ENCODE measurements at regions not wholly inside any gene's neighbourhood (a gene's known extent, or its start where the extent isn't known, plus 50 kb on each side); places are given as distances from the start of the nearest gene placed in this dataset.

DNA sequence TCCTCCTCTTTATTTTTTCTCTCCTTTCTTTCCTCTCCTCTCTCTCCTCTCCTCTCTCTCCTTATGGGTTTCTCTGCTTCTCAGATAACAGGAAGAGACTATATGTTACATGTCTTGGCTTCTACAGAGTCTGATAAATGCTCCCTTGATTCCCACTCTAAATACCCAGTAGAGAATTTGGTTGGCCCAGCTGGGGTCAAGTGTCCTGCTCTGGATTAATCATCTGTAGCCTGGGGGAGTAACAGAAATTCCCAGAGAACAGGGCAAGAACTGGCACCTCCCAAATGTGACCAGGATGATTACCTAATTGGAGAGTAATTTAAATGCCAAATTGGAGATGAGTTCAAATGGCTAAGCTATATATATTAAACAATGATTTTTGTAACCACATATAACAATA, 146.1 kb upstream of the LMO4 start:
- peaks cover 0 to 4% (median 0%) of the 10 kb centered on the region in 3 donors for H3K9me3 Mint-ChIP-seq
- H3K36me3 Mint-ChIP-seq: no peaks in the 10 kb centered on the region
- peaks cover 8% of the 10 kb centered on the region for H3K27me3 Mint-ChIP-seq
- H3K27ac Mint-ChIP-seq: no peak overlapping the region
- no peak overlapping the region for H3K4me3 Mint-ChIP-seq
- H3K4me1 Mint-ChIP-seq: no peaks in the 10 kb centered on the region

DNA sequence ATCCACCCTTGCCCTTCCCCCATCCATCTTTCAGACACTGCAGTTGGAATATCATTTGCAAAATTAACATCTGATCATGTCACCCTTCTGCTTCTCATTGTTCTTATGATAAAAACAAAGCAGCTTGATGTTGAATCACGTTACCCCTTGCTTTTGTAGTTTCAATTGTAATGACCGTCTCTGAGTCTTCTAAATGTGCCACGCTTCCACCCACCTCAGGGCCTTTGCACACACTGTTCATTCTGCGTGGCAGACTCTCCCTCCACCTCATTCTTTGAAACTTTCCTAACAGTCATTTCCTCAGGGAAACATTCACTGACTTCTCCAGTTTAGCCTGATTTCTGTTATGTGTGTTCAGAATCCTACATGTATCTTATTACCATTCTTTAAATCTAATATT, 143.6 kb upstream of the LMO4 start:
- Mint-ChIP-seq H3K36me3 (no peaks in the 10 kb centered on the region), H3K4me1 (no peaks in the 10 kb centered on the region), H3K4me3 (no peak overlapping the region), H3K27ac (no peak overlapping the region), H3K27me3 (peaks cover 10% of the 10 kb centered on the region), H3K9me3 (peaks cover 0 to 4% (median 0%) of the 10 kb centered on the region in 3 donors)

DNA sequence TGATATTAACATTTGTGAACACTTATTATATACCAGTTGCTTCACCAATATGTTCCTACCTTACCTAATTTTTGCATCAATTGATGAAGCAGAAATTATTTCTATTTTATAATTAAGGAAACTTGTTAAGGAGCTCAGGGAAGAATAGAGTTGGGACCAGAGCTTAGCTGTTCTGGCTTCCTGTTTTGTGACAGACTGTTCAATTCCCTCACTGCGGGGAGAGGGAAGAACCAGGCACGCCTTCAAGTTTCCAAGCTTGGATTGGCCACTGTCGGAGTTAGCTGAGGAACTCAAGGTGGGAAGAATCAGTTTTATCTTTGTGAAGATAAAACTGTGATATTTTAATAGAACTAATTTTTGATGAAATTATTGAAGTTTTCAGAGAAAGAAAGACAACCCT, 142.3 kb upstream of the LMO4 start:
- Mint-ChIP-seq H3K4me1 (no peaks in the 10 kb centered on the region), H3K4me3 (no peak overlapping the region), H3K9me3 (peaks cover 0 to 4% (median 0%) of the 10 kb centered on the region in 3 donors), H3K36me3 (no peaks in the 10 kb centered on the region), H3K27me3 (peaks cover 12% of the 10 kb centered on the region), H3K27ac (no peak overlapping the region)

DNA sequence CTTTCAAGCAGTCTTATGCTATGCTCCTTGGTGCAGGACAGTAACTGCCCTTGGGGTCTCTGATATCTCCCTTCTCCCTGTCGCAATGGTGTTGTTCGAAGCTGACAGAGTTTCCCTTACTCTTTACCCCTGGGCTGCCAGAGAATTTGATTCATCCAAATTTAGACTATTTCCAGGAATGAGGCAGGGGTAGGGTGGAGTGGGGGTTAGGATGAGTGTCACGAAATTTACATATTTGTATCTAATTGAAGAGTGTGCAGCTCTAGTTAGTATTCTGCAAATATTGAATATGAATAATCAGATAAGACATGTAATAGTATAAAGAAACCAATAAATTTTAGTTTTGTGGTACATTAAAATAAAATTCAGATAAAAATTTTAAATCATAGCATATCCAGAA, 140.0 kb upstream of the LMO4 start:
- H3K36me3 Mint-ChIP-seq: peaks cover 4% of the 10 kb centered on the region
- no peaks in the 10 kb centered on the region for H3K4me1 Mint-ChIP-seq
- H3K27ac Mint-ChIP-seq: no peak overlapping the region
- H3K27me3 Mint-ChIP-seq: peaks cover 9% of the 10 kb centered on the region
- H3K9me3 Mint-ChIP-seq: peaks cover 0 to 6% (median 0%) of the 10 kb centered on the region in 3 donors
- no peak overlapping the region for H3K4me3 Mint-ChIP-seq

DNA sequence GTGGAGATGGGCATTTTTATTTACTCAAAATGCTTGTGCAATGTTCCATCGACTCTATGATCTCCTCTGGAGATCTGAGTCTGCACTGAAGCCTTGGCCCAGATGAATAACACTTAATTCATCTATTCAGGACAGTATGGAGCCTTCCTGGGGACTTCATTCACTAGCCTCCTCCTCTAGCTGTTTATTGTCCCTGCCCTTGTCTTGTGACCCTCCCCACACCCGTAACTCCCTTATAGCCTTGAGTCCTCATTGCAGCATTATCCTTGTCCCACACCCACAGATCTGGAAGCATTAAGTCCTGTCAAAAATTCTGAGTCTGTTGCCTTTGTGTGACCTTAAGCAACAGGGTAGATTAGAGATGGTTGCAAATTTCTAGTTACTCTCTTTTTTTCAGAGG, 138.3 kb upstream of the LMO4 start:
- Mint-ChIP-seq H3K27ac (no peak overlapping the region), H3K4me3 (no peak overlapping the region), H3K9me3 (peaks cover 0 to 6% (median 5%) of the 10 kb centered on the region in 3 donors), H3K4me1 (no peaks in the 10 kb centered on the region), H3K27me3 (peaks cover 9% of the 10 kb centered on the region), H3K36me3 (peaks cover 4% of the 10 kb centered on the region)

DNA sequence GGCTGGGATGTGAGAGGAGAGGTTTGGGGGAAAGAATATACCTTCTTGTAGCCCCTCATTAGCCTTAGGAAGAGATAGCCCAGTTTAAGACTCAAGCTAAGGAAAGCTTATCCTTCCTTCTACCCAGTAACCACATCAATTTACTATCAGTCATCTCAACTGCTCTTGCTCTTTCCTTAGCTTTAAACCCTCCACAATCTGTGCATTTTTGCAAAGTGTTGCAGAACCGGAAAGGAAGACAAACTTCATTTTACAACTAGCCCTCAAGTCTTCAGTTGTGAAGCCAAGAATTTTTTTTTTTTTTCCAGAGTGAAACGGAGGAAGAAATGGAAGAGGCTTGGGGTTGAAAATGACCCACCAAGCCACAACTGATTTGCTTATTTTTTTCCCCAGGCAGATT, 137.0 kb upstream of the LMO4 start:
- Mint-ChIP-seq H3K4me1 (no peaks in the 10 kb centered on the region), H3K27me3 (peaks cover 9% of the 10 kb centered on the region), H3K27ac (no peak overlapping the region), H3K4me3 (no peak overlapping the region), H3K9me3 (peaks cover 0 to 6% (median 5%) of the 10 kb centered on the region in 3 donors), H3K36me3 (peaks cover 4% of the 10 kb centered on the region)

DNA sequence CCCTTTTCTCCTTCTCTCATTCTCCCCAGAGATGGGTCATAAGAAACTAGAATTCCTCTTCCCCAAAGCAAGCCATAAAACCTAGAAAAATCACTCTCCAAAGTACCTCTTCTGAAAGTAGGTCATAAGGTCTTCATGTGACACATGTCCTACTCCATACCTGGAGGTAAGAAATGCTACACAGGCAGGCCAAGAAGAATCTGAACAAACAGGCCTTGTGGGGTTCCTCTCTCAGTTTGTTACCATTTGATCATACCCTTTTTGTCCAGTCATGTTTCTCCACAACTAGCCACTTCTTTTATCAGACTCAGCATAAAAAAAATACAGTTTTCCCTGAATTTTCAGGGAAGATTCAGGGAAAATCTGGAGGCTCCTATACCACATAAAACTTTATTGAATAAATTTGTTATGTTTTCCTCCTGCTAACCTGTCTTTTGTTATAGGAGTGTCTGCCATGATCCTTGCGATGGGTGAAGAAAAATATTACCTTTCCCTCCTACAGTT, 134.4 kb upstream of the LMO4 start:
- H3K9me3 Mint-ChIP-seq: peaks cover 0 to 6% (median 5%) of the 10 kb centered on the region in 3 donors

DNA sequence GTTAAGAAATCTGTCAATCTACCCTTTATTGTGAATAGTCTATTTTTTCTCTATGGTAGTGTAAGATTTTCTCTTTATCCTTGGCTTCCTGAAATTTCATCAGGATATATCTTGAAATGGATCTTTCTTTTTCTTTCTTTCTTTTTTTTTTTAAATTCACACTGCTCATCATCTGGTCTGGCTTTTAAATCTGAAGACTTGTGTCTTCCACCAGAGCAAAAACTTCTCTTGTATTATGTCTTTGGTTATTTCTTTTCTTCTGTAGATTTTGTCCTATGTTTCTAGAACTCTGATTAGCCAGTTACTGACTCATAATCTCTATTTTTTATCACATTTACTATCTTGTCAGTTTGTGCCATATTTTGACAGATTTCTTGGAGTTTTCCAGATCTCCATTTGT, 133.8 kb upstream of the LMO4 start:
- Mint-ChIP-seq H3K4me3 (no peak overlapping the region), H3K4me1 (no peaks in the 10 kb centered on the region), H3K27me3 (peaks cover 12% of the 10 kb centered on the region), H3K36me3 (peaks cover 4% of the 10 kb centered on the region), H3K9me3 (peaks cover 0 to 6% (median 5%) of the 10 kb centered on the region in 3 donors), H3K27ac (no peak overlapping the region)

More for the DNA sequence above, 134.4 kb upstream of the LMO4 start:
- H3K4me3 Mint-ChIP-seq: no peak overlapping the region
- H3K36me3 Mint-ChIP-seq: peaks cover 4% of the 10 kb centered on the region
- H3K27ac Mint-ChIP-seq: no peak overlapping the region
- no peaks in the 10 kb centered on the region for H3K4me1 Mint-ChIP-seq
- peaks cover 8% of the 10 kb centered on the region for H3K27me3 Mint-ChIP-seq

DNA sequence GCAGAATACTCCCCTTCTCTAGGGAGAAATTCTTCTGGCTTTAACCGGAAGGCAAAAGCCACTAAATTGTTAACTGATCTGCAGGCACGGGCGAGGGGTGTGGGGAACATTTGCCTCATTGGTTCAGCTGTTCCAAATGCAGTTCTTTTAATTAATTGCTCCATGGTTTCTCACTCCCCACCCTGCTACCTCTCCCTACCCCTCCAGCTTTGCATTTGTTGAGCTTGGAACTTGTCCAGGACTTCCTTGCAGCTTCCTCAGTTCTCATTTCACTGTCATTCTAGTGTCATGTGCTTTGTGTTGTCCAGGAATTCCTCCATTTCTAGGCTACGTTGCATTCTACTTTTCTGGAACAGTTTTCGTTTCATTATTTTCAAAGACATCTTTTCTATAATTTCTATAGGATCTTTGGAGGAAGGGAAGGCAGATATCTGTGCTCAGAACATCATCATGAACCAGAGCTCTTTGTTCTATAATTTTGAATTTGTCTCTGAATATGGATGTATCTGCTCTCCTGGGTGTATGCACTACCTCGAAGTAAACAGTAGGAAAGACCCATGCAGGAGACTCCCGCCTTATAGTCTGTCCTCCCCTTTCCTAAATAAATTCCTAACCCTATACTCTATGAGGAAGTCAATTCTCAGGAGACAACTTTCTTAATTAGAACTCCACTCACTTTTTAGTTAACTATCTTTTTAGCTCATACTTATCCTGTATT, 132.4 kb upstream of the LMO4 start:
- H3K27ac Mint-ChIP-seq: no peak overlapping the region
- H3K9me3 Mint-ChIP-seq: peaks cover 0 to 6% (median 5%) of the 10 kb centered on the region in 3 donors
- peaks cover 23% of the 10 kb centered on the region for H3K27me3 Mint-ChIP-seq
- peaks cover 4% of the 10 kb centered on the region for H3K36me3 Mint-ChIP-seq
- no peak overlapping the region for H3K4me3 Mint-ChIP-seq
- H3K4me1 Mint-ChIP-seq: peaks cover 0 to 2% (median 0%) of the 10 kb centered on the region in 3 donors

DNA sequence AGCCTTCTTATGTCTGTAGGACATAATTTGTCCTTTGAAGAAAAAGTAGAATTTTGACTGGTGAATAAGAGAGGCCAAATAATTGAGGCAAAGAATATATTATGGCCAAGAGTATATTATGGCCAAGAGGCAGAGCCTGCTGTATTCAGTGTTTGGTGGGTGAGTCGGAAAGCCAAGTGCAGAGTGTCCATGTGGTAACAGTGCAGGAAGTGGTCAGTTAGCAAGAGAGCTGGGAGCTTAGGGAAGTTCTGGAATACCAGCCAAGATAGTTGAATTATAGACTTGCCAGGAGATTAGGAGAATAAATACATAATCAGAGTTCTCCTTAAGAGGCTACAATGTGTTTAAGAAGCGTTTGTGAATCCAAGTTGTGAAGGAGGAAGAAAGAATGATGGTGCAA, 131.5 kb upstream of the LMO4 start:
- H3K4me1 Mint-ChIP-seq: peaks cover under 1 to 2% (median 2%) of the 10 kb centered on the region in 3 donors
- no peak overlapping the region for H3K27ac Mint-ChIP-seq
- H3K36me3 Mint-ChIP-seq: peaks cover 4% of the 10 kb centered on the region
- H3K9me3 Mint-ChIP-seq: peaks cover 0 to 6% (median 5%) of the 10 kb centered on the region in 3 donors
- peaks cover 23% of the 10 kb centered on the region for H3K27me3 Mint-ChIP-seq
- H3K4me3 Mint-ChIP-seq: no peak overlapping the region

DNA sequence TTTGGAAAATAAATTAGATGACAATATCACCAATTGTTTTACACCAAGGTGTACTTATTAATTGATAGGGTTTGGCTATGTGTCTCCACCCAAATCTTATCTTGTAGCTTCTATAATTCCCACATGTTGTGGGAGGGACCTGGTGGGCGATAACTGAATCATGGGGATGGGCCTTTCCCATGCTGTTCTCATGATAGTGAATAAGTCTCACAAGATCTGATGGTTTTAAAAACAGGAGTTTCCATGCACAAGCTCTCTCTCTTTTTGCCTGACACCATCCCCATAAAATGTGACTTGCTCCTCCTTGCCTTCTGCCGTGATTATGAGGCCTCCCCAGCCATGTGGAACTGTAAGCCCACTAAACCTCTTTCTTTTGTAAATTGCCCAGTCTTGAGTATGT, 131.0 kb upstream of the LMO4 start:
- H3K27ac Mint-ChIP-seq: no peak overlapping the region
- H3K27me3 Mint-ChIP-seq: peaks cover 28% of the 10 kb centered on the region
- H3K9me3 Mint-ChIP-seq: peaks cover 0 to 6% (median 5%) of the 10 kb centered on the region in 3 donors
- peaks cover 5 to 6% (median 5%) of the 10 kb centered on the region in 3 donors for H3K4me1 Mint-ChIP-seq
- no peak overlapping the region for H3K4me3 Mint-ChIP-seq
- H3K36me3 Mint-ChIP-seq: no peaks in the 10 kb centered on the region

DNA sequence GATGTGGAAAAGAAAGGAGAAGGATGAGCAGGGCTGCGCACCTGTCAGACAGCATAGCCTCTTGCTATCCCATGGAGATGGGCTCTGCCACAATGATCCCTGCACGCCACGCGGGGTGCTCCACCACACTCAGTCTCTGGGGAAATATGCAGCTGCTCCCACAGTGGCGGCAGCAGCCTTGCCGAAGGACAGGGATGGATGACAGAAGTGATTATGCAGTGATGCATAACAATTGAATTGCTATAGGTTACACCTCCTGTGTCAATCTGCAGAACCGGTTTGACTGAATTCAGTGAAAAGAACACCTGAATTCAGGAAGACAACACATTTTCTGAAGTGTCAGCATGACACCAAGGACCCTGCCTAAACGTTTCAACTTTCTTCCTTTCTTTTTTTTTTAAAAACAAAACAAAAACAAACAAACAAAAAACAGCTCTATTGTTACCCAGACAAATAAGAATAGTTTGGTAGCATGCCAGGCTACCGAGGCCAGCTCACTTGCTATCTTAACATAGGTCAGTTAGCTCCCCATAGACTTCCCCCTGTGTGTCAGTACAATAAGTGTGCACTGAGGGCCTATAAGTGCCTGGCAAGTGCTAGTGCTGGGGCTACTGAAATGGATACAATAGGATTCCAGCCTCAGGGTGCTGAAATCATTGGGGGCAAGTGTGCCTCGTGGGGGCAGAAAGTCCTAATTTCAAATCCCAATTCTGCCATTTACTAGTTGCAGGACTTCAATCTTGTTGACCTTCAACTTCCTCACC, 127.6 kb upstream of the LMO4 start:
- Mint-ChIP-seq H3K27me3 (peaks cover 44% of the 10 kb centered on the region), H3K4me1 (peaks cover 10 to 15% (median 11%) of the 10 kb centered on the region in 3 donors), H3K27ac (no peak overlapping the region), H3K36me3 (no peaks in the 10 kb centered on the region), H3K9me3 (no peaks in the 10 kb centered on the region), H3K4me3 (no peak overlapping the region)

DNA sequence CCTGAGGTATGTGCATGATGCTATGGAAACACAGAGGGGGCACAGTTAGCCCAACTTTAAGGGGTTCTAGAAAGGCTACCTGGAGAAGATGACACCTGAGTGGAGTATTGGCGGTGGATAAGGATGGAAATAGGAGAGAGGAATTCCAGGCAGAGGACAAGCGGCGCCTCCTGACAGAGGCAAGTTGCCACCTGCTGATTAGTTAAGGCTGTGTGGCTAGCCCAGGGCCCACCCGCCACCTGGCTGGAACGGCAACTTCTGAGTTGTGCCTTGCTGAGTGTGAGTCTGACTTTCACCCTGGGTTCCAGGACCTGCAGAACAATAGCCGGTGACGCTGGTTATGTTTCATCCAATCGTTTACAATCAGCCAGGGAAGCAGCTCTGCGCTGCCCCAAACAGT, 126.9 kb upstream of the LMO4 start:
- H3K4me1 Mint-ChIP-seq: peaks cover 10 to 15% (median 11%) of the 10 kb centered on the region in 3 donors
- H3K4me3 Mint-ChIP-seq: peak overlapping the region in 1 of 4 donors; percentile 48
- H3K36me3 Mint-ChIP-seq: no peaks in the 10 kb centered on the region
- no peak overlapping the region for H3K27ac Mint-ChIP-seq
- no peaks in the 10 kb centered on the region for H3K9me3 Mint-ChIP-seq
- H3K27me3 Mint-ChIP-seq: peaks cover 44% of the 10 kb centered on the region

DNA sequence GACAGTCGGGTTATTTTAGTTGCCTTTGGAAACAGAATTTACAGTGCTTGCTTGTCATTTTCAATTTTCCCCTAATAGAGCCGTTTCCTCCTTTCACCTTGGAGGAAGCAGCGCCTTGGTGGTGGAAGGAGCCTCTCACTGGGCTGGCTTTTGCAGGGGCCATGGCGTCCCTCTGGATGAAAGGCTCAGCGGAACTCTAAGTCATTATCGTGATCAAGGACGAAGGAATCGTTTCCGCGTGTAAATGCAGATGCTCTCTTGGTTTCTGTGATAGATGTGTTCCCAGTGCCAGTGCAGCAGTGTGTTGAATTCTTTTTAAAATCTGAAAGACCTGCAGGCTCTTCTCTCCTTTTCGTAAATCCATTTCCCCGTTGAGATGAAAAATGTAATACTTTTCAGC, 126.2 kb upstream of the LMO4 start:
- no peaks in the 10 kb centered on the region for H3K36me3 Mint-ChIP-seq
- peaks cover 10 to 15% (median 11%) of the 10 kb centered on the region in 3 donors for H3K4me1 Mint-ChIP-seq

DNA sequence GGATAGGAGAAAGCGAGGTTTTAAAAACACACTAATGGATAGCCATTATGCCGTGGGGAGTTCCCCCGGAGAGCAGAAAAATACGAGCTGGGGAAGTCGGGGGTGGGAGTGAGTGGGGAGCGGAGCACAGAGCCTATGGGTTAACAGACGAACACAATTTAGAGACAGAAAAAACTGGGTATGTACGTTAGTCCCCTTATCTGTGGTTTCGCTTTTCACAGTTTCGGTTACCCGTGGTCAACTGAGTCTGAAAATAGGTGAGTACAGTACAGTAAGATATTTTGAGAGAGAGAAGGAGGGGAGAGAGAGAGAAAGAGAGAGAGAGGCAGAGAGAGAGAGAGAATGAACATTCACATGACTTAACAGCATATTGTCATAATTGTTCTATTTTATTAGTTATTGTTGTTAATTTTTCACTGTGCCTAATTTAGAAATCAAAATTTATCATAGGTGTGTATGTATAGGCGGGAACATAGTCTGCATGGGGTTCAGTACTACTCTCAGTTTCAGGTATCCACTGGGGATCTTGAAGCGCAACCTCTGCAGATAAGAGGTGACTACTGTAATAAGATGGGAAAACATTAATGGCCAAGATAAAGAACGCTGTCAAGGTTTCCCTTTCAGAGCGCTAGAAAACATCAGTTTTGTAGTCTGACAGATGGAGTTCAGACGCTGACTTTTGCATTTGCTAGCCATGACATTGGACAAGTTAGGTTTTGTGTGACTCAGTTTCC, 125.6 kb upstream of the LMO4 start:
- Mint-ChIP-seq H3K27me3 (peaks cover 45% of the 10 kb centered on the region), H3K9me3 (peaks cover 0 to under 1% (median 0%) of the 10 kb centered on the region in 3 donors), H3K4me1 (peaks cover 10 to 15% (median 11%) of the 10 kb centered on the region in 3 donors), H3K27ac (no peak overlapping the region), H3K4me3 (peak overlapping the region in 3 of 4 donors; percentile 19 to 81 (median 22)), H3K36me3 (no peaks in the 10 kb centered on the region)

More for the DNA sequence above, 126.2 kb upstream of the LMO4 start:
- H3K9me3 Mint-ChIP-seq: no peaks in the 10 kb centered on the region
- no peak overlapping the region for H3K27ac Mint-ChIP-seq
- peaks cover 44% of the 10 kb centered on the region for H3K27me3 Mint-ChIP-seq
- H3K4me3 Mint-ChIP-seq: peak overlapping the region in 2 of 4 donors; percentile 81
